Tibial nerve (tissue), 4 donors: ENCODE measurements at regions not wholly inside any gene's neighbourhood (a gene's known extent, or its start where the extent isn't known, plus 50 kb on each side); places are given as distances from the start of the nearest gene placed in this dataset.

Experiments used
- EP300 ChIP-seq, 2 donors: sonication (generic); formaldehyde crosslinking; IDR thresholded peaks; one replicate each; pipeline ENCODE4 v1.6.1; 2017; ENCODE audit warnings: antibody characterized with exemption in 2 of 2, mild to moderate bottlenecking in 1 of 2
- POLR2A ChIP-seq, 2 donors: fragments of 450-650 bp; IDR thresholded peaks; one replicate each; pipeline ENCODE4 v1.6.1; 2017; ENCODE audit warnings: antibody characterized with exemption in 2 of 2, mild to moderate bottlenecking in 2 of 2, moderate library complexity in 2 of 2
- TF ChIP-seq, protein P1 (sequence below), 5 experiments: fragments of 200-600 bp in 3 of 5; fragments of 450-650 bp in 2 of 5; sonication (generic) in 3 of 5; IDR thresholded peaks; one replicate each; pipeline ENCODE4 v1.5.1; 2016 to 2019; ENCODE audit warnings: antibody characterized with exemption in 5 of 5, mild to moderate bottlenecking in 3 of 5, moderate library complexity in 2 of 5

DNA sequence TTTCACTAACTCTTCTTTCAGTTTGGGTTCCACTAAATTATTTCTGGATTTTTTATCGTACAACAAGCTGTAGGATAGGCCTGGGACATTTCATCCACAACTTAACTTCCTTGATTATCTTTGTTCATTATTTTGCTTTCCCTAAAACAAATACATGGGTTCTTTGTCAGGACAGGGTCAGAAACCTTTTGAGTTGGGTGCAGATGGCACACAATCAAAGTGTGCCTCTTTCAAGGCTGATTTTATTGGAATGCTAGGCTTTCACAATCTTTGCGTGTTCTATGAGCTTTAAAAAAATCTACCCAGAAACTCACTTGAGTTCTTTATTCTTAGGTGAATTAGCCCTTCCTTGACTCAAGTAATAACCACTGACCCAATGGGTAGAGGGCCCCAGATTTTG, 348.4 kb downstream of the FAM47B start:
- TF ChIP-seq, protein P1, sequence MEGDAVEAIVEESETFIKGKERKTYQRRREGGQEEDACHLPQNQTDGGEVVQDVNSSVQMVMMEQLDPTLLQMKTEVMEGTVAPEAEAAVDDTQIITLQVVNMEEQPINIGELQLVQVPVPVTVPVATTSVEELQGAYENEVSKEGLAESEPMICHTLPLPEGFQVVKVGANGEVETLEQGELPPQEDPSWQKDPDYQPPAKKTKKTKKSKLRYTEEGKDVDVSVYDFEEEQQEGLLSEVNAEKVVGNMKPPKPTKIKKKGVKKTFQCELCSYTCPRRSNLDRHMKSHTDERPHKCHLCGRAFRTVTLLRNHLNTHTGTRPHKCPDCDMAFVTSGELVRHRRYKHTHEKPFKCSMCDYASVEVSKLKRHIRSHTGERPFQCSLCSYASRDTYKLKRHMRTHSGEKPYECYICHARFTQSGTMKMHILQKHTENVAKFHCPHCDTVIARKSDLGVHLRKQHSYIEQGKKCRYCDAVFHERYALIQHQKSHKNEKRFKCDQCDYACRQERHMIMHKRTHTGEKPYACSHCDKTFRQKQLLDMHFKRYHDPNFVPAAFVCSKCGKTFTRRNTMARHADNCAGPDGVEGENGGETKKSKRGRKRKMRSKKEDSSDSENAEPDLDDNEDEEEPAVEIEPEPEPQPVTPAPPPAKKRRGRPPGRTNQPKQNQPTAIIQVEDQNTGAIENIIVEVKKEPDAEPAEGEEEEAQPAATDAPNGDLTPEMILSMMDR (IDR thresholded peaks at IDR 0.05) = no peak
- no peak for TF ChIP-seq POLR2A (IDR thresholded peaks at IDR 0.05)
- no peak for TF ChIP-seq EP300 (IDR thresholded peaks at IDR 0.05)
